Endodermal cell (in vitro differentiated cells): ENCODE measurements at regions not wholly inside any gene's neighbourhood (a gene's known extent, or its start where the extent isn't known, plus 50 kb on each side); places are given as distances from the start of the nearest gene placed in this dataset.

Experiments
- DNase-seq: peaks from one replicate; pipeline ENCODE4 v3.0.0-alpha.2; 2017
- H3K27ac ChIP-seq: 2 replicates; pipeline ENCODE4 v1.5.1; 2013; ENCODE audit warnings: mild to moderate bottlenecking, low read depth, low read length, moderate library complexity
- H3K27me3 ChIP-seq: 2 replicates; pipeline ENCODE4 v1.6.1; 2013; ENCODE audit warnings: mild to moderate bottlenecking, low read length, moderate library complexity; ENCODE audit not compliant: insufficient read depth, control insufficient read depth, poor library complexity, severe bottlenecking
- H3K36me3 ChIP-seq: 2 replicates; pipeline ENCODE4 v1.7.0; 2013; ENCODE audit warnings: mild to moderate bottlenecking, low read length, moderate library complexity; ENCODE audit not compliant: control insufficient read depth, insufficient read depth
- H3K4me1 ChIP-seq: one replicate; pipeline ENCODE4 v1.7.0; 2013; ENCODE audit warnings: low read length; ENCODE audit not compliant: control insufficient read depth, insufficient read depth
- H3K4me3 ChIP-seq: 2 replicates; pipeline ENCODE4 v1.5.1; 2013; ENCODE audit warnings: mild to moderate bottlenecking, low read length, moderate library complexity
- H3K9ac ChIP-seq: 2 replicates; pipeline ENCODE4 v1.6.1; 2013; ENCODE audit warnings: mild to moderate bottlenecking, low read length, moderate library complexity; ENCODE audit not compliant: poor library complexity, severe bottlenecking; ENCODE audit errors: extremely low read depth
- H3K9me3 ChIP-seq: 2 replicates; pipeline ENCODE4 v1.6.1; 2013; ENCODE audit warnings: mild to moderate bottlenecking, low read length, moderate library complexity; ENCODE audit not compliant: control insufficient read depth
- H3K27ac Mint-ChIP-seq: 2 replicates; pipeline ENCODE4 v1.8.0; 2020; ENCODE audit warnings: mixed read lengths
- H3K27me3 Mint-ChIP-seq: 2 replicates; pipeline ENCODE4 v1.8.0; 2021; ENCODE audit warnings: mild to moderate bottlenecking, mixed read lengths; ENCODE audit not compliant: insufficient read depth
- H3K36me3 Mint-ChIP-seq: 2 replicates; pipeline ENCODE4 v1.8.0; 2020; ENCODE audit warnings: low read depth, mixed read lengths
- H3K4me1 Mint-ChIP-seq: 2 replicates; pipeline ENCODE4 v1.8.0; 2020; ENCODE audit warnings: mixed read lengths
- H3K4me3 Mint-ChIP-seq: 2 replicates; pipeline ENCODE4 v1.8.0; 2020; ENCODE audit warnings: mild to moderate bottlenecking, moderate library complexity, mixed read lengths
- H3K9me3 Mint-ChIP-seq: 2 replicates; pipeline ENCODE4 v1.8.0; 2020; ENCODE audit warnings: mild to moderate bottlenecking, mixed read lengths
- WGBS, 2 experiments: methylation state at CpG; one replicate each; pipeline versions ENCODE4 v1.1.5 to v1.1.7; 2013; ENCODE audit warnings: missing lambda C conversion rate in 2 of 2, mixed read lengths in 1 of 2; ENCODE audit not compliant: insufficient coverage in 1 of 2, insufficient read length in 1 of 2; 5-methylcytosine and 5-hydroxymethylcytosine counted together
- TF ChIP-seq, protein P1 (sequence below): fragments of 200-600 bp; sonication (generic); conservative IDR thresholded peaks from 2 replicates; pipeline ENCODE4 v1.5.0; 2021; ENCODE audit warnings: antibody characterized with exemption, mild to moderate bottlenecking

GRCh38 chr13:50106559-50106958, 91.3 kb downstream of the KCNRG start:
- no peaks in the 10 kb centered on the region for H3K9me3 ChIP-seq
- H3K4me3 Mint-ChIP-seq = no peak overlapping the region
- H3K9me3 Mint-ChIP-seq = no peaks in the 10 kb centered on the region
- no peak for DNase-seq
- H3K27me3 Mint-ChIP-seq = no peaks in the 10 kb centered on the region
- no peaks in the 10 kb centered on the region for H3K36me3 Mint-ChIP-seq
- H3K36me3 ChIP-seq = no peaks in the 10 kb centered on the region
- no peaks in the 10 kb centered on the region for H3K27me3 ChIP-seq
- no peak overlapping the region for H3K27ac Mint-ChIP-seq
- TF ChIP-seq, protein P1, sequence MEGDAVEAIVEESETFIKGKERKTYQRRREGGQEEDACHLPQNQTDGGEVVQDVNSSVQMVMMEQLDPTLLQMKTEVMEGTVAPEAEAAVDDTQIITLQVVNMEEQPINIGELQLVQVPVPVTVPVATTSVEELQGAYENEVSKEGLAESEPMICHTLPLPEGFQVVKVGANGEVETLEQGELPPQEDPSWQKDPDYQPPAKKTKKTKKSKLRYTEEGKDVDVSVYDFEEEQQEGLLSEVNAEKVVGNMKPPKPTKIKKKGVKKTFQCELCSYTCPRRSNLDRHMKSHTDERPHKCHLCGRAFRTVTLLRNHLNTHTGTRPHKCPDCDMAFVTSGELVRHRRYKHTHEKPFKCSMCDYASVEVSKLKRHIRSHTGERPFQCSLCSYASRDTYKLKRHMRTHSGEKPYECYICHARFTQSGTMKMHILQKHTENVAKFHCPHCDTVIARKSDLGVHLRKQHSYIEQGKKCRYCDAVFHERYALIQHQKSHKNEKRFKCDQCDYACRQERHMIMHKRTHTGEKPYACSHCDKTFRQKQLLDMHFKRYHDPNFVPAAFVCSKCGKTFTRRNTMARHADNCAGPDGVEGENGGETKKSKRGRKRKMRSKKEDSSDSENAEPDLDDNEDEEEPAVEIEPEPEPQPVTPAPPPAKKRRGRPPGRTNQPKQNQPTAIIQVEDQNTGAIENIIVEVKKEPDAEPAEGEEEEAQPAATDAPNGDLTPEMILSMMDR = no peak
- H3K9ac ChIP-seq = no peak overlapping the region
- H3K4me1 Mint-ChIP-seq = peaks cover 4% of the 10 kb centered on the region
- H3K27ac ChIP-seq = no peak overlapping the region
- no peak overlapping the region for H3K4me3 ChIP-seq
- WGBS, 2 experiments = 100% methylated on average over 1 of the region's 1 CpG; no CpG with 5 or more reads in 1 of the 2 experiments
- H3K4me1 ChIP-seq = no peaks in the 10 kb centered on the region

- Mint-ChIP-seq H3K4me1 (peaks cover 6% of the 10 kb centered on the region), H3K27me3 (no peaks in the 10 kb centered on the region), H3K9me3 (no peaks in the 10 kb centered on the region), H3K36me3 (no peaks in the 10 kb centered on the region), H3K27ac (no peak overlapping the region), H3K4me3 (no peak overlapping the region)
- Histone ChIP-seq H3K27me3 (no peaks in the 10 kb centered on the region), H3K27ac (no peak overlapping the region), H3K9me3 (no peaks in the 10 kb centered on the region), H3K4me1 (no peaks in the 10 kb centered on the region), H3K4me3 (no peak overlapping the region), H3K36me3 (no peaks in the 10 kb centered on the region), H3K9ac (no peak overlapping the region)
- DNase-seq = no peak
- WGBS, 2 experiments = 90% methylated on average over 1 of the region's 1 CpG; no CpG with 5 or more reads in 1 of the 2 experiments
- TF ChIP-seq, protein P1 = no peak
These were observed 92.0 kb downstream of the KCNRG start for GRCh38 chr13:50107205-50107604.

- Mint-ChIP-seq H3K27ac (no peak overlapping the region), H3K4me1 (peaks cover 6% of the 10 kb centered on the region), H3K27me3 (peaks cover 28% of the 10 kb centered on the region), H3K4me3 (no peak overlapping the region), H3K9me3 (no peaks in the 10 kb centered on the region), H3K36me3 (no peaks in the 10 kb centered on the region)
- no peaks in the 10 kb centered on the region for H3K9me3 ChIP-seq
- TF ChIP-seq, protein P1 = no peak
- no peak overlapping the region for H3K27ac ChIP-seq
- H3K36me3 ChIP-seq = no peaks in the 10 kb centered on the region
- no peaks in the 10 kb centered on the region for H3K4me1 ChIP-seq
- DNase-seq = no peak
- H3K4me3 ChIP-seq = no peak overlapping the region
- WGBS, 2 experiments = 97 to 100% methylated on average over 1 to 2 of the region's 2 CpGs
- peaks cover 5% of the 10 kb centered on the region for H3K27me3 ChIP-seq
- no peak overlapping the region for H3K9ac ChIP-seq
These were observed 99.7 kb downstream of the KCNRG start for GRCh38 chr13:50114961-50115360.
